Neural progenitor cell (in vitro differentiated cells): ENCODE measurements at regions not wholly inside any gene's neighbourhood (a gene's known extent, or its start where the extent isn't known, plus 50 kb on each side); places are given as distances from the start of the nearest gene placed in this dataset.
A peak's percentile ranks its signal among the peaks of the same experiment; 100 is the strongest.

Experiments
- DNase-seq: peaks from one replicate; pipeline ENCODE4 v3.0.0-alpha.2; 2016; ENCODE audit warnings: low spot score
- H2AFZ ChIP-seq: fragments of 200-600 bp; sonication (generic); replicated peaks from 2 replicates; pipeline ENCODE4 v1.6.1; 2016; ENCODE audit warnings: antibody characterized with exemption
- H3F3A ChIP-seq: fragments of 200-600 bp; sonication (generic); 2 replicates; pipeline ENCODE4 v1.6.1; 2016; ENCODE audit warnings: antibody characterized with exemption, low read depth
- H3K27ac ChIP-seq: fragments of 200-600 bp; sonication (generic); 2 replicates; pipeline ENCODE4 v1.5.1; 2016; ENCODE audit warnings: mild to moderate bottlenecking
- H3K27me3 ChIP-seq: fragments of 200-600 bp; sonication (generic); 2 replicates; pipeline ENCODE4 v1.6.1; 2016; ENCODE audit warnings: mild to moderate bottlenecking, moderate library complexity
- H3K36me3 ChIP-seq: fragments of 200-600 bp; sonication (generic); 2 replicates; pipeline ENCODE4 v1.5.1; 2016
- H3K4me1 ChIP-seq: fragments of 200-600 bp; sonication (generic); 2 replicates; pipeline ENCODE4 v1.6.1; 2016; ENCODE audit warnings: mixed run types
- H3K4me2 ChIP-seq: fragments of 200-600 bp; sonication (generic); 2 replicates; pipeline ENCODE4 v1.6.1; 2016
- H3K4me3 ChIP-seq: fragments of 200-600 bp; sonication (generic); 2 replicates; pipeline ENCODE4 v1.5.1; 2016
- H3K79me2 ChIP-seq: fragments of 200-600 bp; sonication (generic); 2 replicates; pipeline ENCODE4 v1.6.1; 2016; ENCODE audit warnings: low read depth
- H3K9ac ChIP-seq: fragments of 200-600 bp; sonication (generic); 2 replicates; pipeline ENCODE4 v1.6.1; 2016
- H3K9me3 ChIP-seq: fragments of 200-600 bp; sonication (generic); 2 replicates; pipeline ENCODE4 v1.5.1; 2016; ENCODE audit warnings: low read depth
- H4K20me1 ChIP-seq: fragments of 200-600 bp; sonication (generic); 2 replicates; pipeline ENCODE4 v1.6.1; 2016; ENCODE audit warnings: low read depth
- H3K27ac Mint-ChIP-seq: 3 replicates; pipeline ENCODE4 v1.8.0; 2021; ENCODE audit warnings: mixed read lengths
- H3K27me3 Mint-ChIP-seq: 2 replicates; pipeline ENCODE4 v1.8.0; 2022; ENCODE audit warnings: low read depth, mild to moderate bottlenecking, inconsistent platforms, moderate library complexity, mixed read lengths; ENCODE audit not compliant: insufficient read depth
- H3K36me3 Mint-ChIP-seq: 3 replicates; pipeline ENCODE4 v1.8.0; 2021; ENCODE audit warnings: mixed read lengths
- H3K4me1 Mint-ChIP-seq: 3 replicates; pipeline ENCODE4 v1.8.0; 2021; ENCODE audit warnings: mixed read lengths
- H3K4me3 Mint-ChIP-seq: 3 replicates; pipeline ENCODE4 v1.8.0; 2021; ENCODE audit warnings: mild to moderate bottlenecking, moderate library complexity, mixed read lengths
- H3K9me3 Mint-ChIP-seq: 3 replicates; pipeline ENCODE4 v1.8.0; 2020; ENCODE audit warnings: mixed read lengths
- CTCF ChIP-seq: fragments of 200-600 bp; sonication (generic); IDR thresholded peaks from 2 replicates; pipeline ENCODE4 v1.5.1; 2017; ENCODE audit warnings: antibody characterized with exemption, mild to moderate bottlenecking
- EZH2 ChIP-seq: fragments of 200-600 bp; sonication (generic); IDR thresholded peaks from 2 replicates; pipeline ENCODE4 v1.6.1; 2017; ENCODE audit warnings: antibody characterized with exemption, mild to moderate bottlenecking, moderate library complexity
- EZH2phosphoT487 ChIP-seq: fragments of 200-600 bp; sonication (generic); IDR thresholded peaks from 2 replicates; pipeline ENCODE4 v1.6.1; 2017; ENCODE audit warnings: antibody characterized with exemption

GRCh38 chr6:21332077-21332476 lies 261.5 kb upstream of the SOX4 start:
- H3K9ac ChIP-seq: no peak overlapping the region
- Mint-ChIP-seq H3K27me3 (peaks cover 5% of the 10 kb centered on the region), H3K4me1 (peaks cover 10% of the 10 kb centered on the region), H3K36me3 (no peaks in the 10 kb centered on the region), H3K27ac (no peak overlapping the region), H3K9me3 (peaks cover 5% of the 10 kb centered on the region), H3K4me3 (no peak overlapping the region)
- H3K4me2 ChIP-seq: no peak overlapping the region
- TF ChIP-seq EZH2phosphoT487 (no peak), CTCF (no peak), EZH2 (no peak)
- no peaks in the 10 kb centered on the region for H3K27me3 ChIP-seq
- no peak for DNase-seq
- no peaks in the 10 kb centered on the region for H3K9me3 ChIP-seq
- no peaks in the 10 kb centered on the region for H3F3A ChIP-seq
- H3K36me3 ChIP-seq: no peaks in the 10 kb centered on the region
- peaks cover 8% of the 10 kb centered on the region for H3K4me1 ChIP-seq
- H3K4me3 ChIP-seq: no peak overlapping the region
- H3K27ac ChIP-seq: no peak overlapping the region
- no peaks in the 10 kb centered on the region for H3K79me2 ChIP-seq
- H2AFZ ChIP-seq: no peak overlapping the region
- no peaks in the 10 kb centered on the region for H4K20me1 ChIP-seq

GRCh38 chr6:21332660-21333059 lies 260.9 kb upstream of the SOX4 start:
- H3K27me3 ChIP-seq: no peaks in the 10 kb centered on the region
- H3K27me3 Mint-ChIP-seq: peaks cover 5% of the 10 kb centered on the region
- no peak overlapping the region for H3K4me3 ChIP-seq
- TF ChIP-seq EZH2phosphoT487: no peak
- H4K20me1 ChIP-seq: no peaks in the 10 kb centered on the region
- no peaks in the 10 kb centered on the region for H3K36me3 Mint-ChIP-seq
- no peak overlapping the region for H3K27ac Mint-ChIP-seq
- no peak overlapping the region for H2AFZ ChIP-seq
- H3K36me3 ChIP-seq: no peaks in the 10 kb centered on the region
- no peak for DNase-seq
- no peaks in the 10 kb centered on the region for H3K9me3 ChIP-seq
- no peaks in the 10 kb centered on the region for H3K79me2 ChIP-seq
- H3K4me2 ChIP-seq: no peak overlapping the region
- peaks cover 3% of the 10 kb centered on the region for H3K4me1 ChIP-seq
- H3K9ac ChIP-seq: no peak overlapping the region
- peaks cover 6% of the 10 kb centered on the region for H3K4me1 Mint-ChIP-seq
- H3K27ac ChIP-seq: no peak overlapping the region
- no peak overlapping the region for H3K4me3 Mint-ChIP-seq
- peaks cover 8% of the 10 kb centered on the region for H3K9me3 Mint-ChIP-seq
- no peaks in the 10 kb centered on the region for H3F3A ChIP-seq

- no peak overlapping the region for H3K9ac ChIP-seq
- Mint-ChIP-seq H3K36me3 (no peaks in the 10 kb centered on the region), H3K9me3 (peaks cover 10% of the 10 kb centered on the region), H3K4me1 (peaks cover 4% of the 10 kb centered on the region), H3K27me3 (peaks cover 5% of the 10 kb centered on the region), H3K4me3 (no peak overlapping the region), H3K27ac (peak overlapping the region; percentile 57)
- peak overlapping the region; percentile 24 for H2AFZ ChIP-seq
- no peak overlapping the region for H3K4me2 ChIP-seq
- H3F3A ChIP-seq: no peaks in the 10 kb centered on the region
- H3K4me1 ChIP-seq: no peaks in the 10 kb centered on the region
- H4K20me1 ChIP-seq: no peaks in the 10 kb centered on the region
- H3K9me3 ChIP-seq: no peaks in the 10 kb centered on the region
- no peak for TF ChIP-seq EZH2phosphoT487
- no peaks in the 10 kb centered on the region for H3K79me2 ChIP-seq
- no peaks in the 10 kb centered on the region for H3K27me3 ChIP-seq
- no peaks in the 10 kb centered on the region for H3K36me3 ChIP-seq
- no peak overlapping the region for H3K4me3 ChIP-seq
- H3K27ac ChIP-seq: no peak overlapping the region
- DNase-seq: no peak
These were observed 259.8 kb upstream of the SOX4 start for GRCh38 chr6:21333715-21334114.

- Mint-ChIP-seq H3K27me3 (peaks cover 5% of the 10 kb centered on the region), H3K9me3 (peaks cover 10% of the 10 kb centered on the region), H3K4me3 (no peak overlapping the region), H3K4me1 (peaks cover 4% of the 10 kb centered on the region), H3K27ac (no peak overlapping the region), H3K36me3 (no peaks in the 10 kb centered on the region)
- no peak overlapping the region for H3K4me3 ChIP-seq
- H3K27ac ChIP-seq: no peak overlapping the region
- no peak overlapping the region for H3K9ac ChIP-seq
- DNase-seq: no peak
- no peaks in the 10 kb centered on the region for H4K20me1 ChIP-seq
- no peak for TF ChIP-seq EZH2
- no peak for TF ChIP-seq CTCF
- TF ChIP-seq EZH2phosphoT487: no peak
- no peak overlapping the region for H3K4me2 ChIP-seq
- no peaks in the 10 kb centered on the region for H3K79me2 ChIP-seq
- no peak overlapping the region for H2AFZ ChIP-seq
- H3K27me3 ChIP-seq: no peaks in the 10 kb centered on the region
- no peaks in the 10 kb centered on the region for H3K4me1 ChIP-seq
- H3F3A ChIP-seq: no peaks in the 10 kb centered on the region
- H3K9me3 ChIP-seq: no peaks in the 10 kb centered on the region
- no peaks in the 10 kb centered on the region for H3K36me3 ChIP-seq
These were observed 258.9 kb upstream of the SOX4 start for GRCh38 chr6:21334651-21335050.
